Stimulated activated CD8-positive, alpha-beta memory T cell treated with anti-CD3 and anti-CD28 coated beads, Interleukin-7, amount 100 ng/mL, for 1 hour (primary cell): ENCODE measurements at regions not wholly inside any gene's neighbourhood (a gene's known extent, or its start where the extent isn't known, plus 50 kb on each side); places are given as distances from the start of the nearest gene placed in this dataset.
"Not testable (repeated sequence)": the region's sequence is repeated elsewhere in the genome, so short reads cannot be mapped to it uniquely, and the experiment has no call there.

Experiments used
- DNase-seq, 2 donors: peaks; one replicate each; pipeline ENCODE4 v3.0.0-alpha.2; 2020; ENCODE audit warnings: low read depth in 2 of 2

- DNase-seq: no peak
Measured at GRCh38 chr5:102617191-102618187, 118.7 kb upstream of the SLCO6A1 start.

- DNase-seq: no peak
Measured at GRCh38 chr5:102622262-102622661, 123.5 kb upstream of the SLCO6A1 start.

GRCh38 chr5:102623329-102624065 lies 124.7 kb upstream of the SLCO6A1 start:
- no peak for DNase-seq

- no peak for DNase-seq
Measured at GRCh38 chr5:102624405-102624804, 125.6 kb upstream of the SLCO6A1 start.

- no peak for DNase-seq
Measured at GRCh38 chr5:102625468-102625867, 126.7 kb upstream of the SLCO6A1 start.

GRCh38 chr5:102625928-102626327 lies 127.1 kb upstream of the SLCO6A1 start:
- no peak for DNase-seq

GRCh38 chr5:102627315-102627714 lies 127.8 kb upstream of the PAM start:
- DNase-seq: no peak

- no peak for DNase-seq
Measured at GRCh38 chr5:102628441-102629175, 126.5 kb upstream of the PAM start.

- DNase-seq: no peak
Measured at GRCh38 chr5:102629827-102630605, 125.1 kb upstream of the PAM start.

- DNase-seq: not testable (repeated sequence)
Measured at GRCh38 chr5:102635399-102635798, 119.7 kb upstream of the PAM start.

GRCh38 chr5:102638316-102638715 lies 116.8 kb upstream of the PAM start:
- DNase-seq: no peak

- no peak for DNase-seq
Measured at GRCh38 chr5:102638912-102639652, 116.0 kb upstream of the PAM start.

- no peak for DNase-seq
Measured at GRCh38 chr5:102649731-102650130, 105.4 kb upstream of the PAM start.

GRCh38 chr5:102651466-102651865 lies 103.6 kb upstream of the PAM start:
- DNase-seq: no peak

GRCh38 chr5:102654559-102655349 lies 100.4 kb upstream of the PAM start:
- no peak for DNase-seq

- no peak for DNase-seq
Measured at GRCh38 chr5:102659151-102659550, 96.0 kb upstream of the PAM start.

- no peak for DNase-seq
Measured at GRCh38 chr5:102660111-102660510, 95.0 kb upstream of the PAM start.

- no peak for DNase-seq
Measured at GRCh38 chr5:102663749-102664530, 91.2 kb upstream of the PAM start.
